H9 (cell line): ENCODE measurements at regions not wholly inside any gene's neighbourhood (a gene's known extent, or its start where the extent isn't known, plus 50 kb on each side); places are given as distances from the start of the nearest gene placed in this dataset.

Source experiments
- DNase-seq: peaks from one replicate; pipeline ENCODE4 v3.0.0-alpha.2; 2017
- H2AFZ ChIP-seq: one replicate; pipeline ENCODE4 v1.6.1; 2013; ENCODE audit warnings: mild to moderate bottlenecking, low read length, control low read depth, moderate library complexity
- H2AK5ac ChIP-seq: 2 replicates; pipeline ENCODE4 v1.6.1; 2013; ENCODE audit warnings: low read length, control low read depth, mixed read lengths; ENCODE audit not compliant: insufficient read length
- H2BK120ac ChIP-seq: one replicate; pipeline ENCODE4 v1.6.1; 2013; ENCODE audit warnings: low read depth, mild to moderate bottlenecking, low read length, control low read depth, inconsistent platforms; ENCODE audit not compliant: poor library complexity, severe bottlenecking
- H2BK12ac ChIP-seq: 2 replicates; pipeline ENCODE4 v1.6.1; 2013; ENCODE audit warnings: low read length, control low read depth, mixed read lengths, low read depth; ENCODE audit not compliant: insufficient read length
- H2BK15ac ChIP-seq: 2 replicates; pipeline ENCODE4 v1.6.1; 2013; ENCODE audit warnings: low read depth, low read length, control low read depth
- H2BK20ac ChIP-seq: one replicate; pipeline ENCODE4 v1.6.1; 2013; ENCODE audit warnings: low read depth, mild to moderate bottlenecking, low read length, control low read depth, inconsistent platforms; ENCODE audit not compliant: poor library complexity, severe bottlenecking
- H2BK5ac ChIP-seq: 2 replicates; pipeline ENCODE4 v1.6.1; 2013; ENCODE audit warnings: low read length, control low read depth, mixed read lengths; ENCODE audit not compliant: insufficient read length
- H3K14ac ChIP-seq: 2 replicates; pipeline ENCODE4 v1.6.1; 2013; ENCODE audit warnings: low read length, control low read depth; ENCODE audit not compliant: insufficient read depth
- H3K18ac ChIP-seq: 2 replicates; pipeline ENCODE4 v1.6.1; 2013; ENCODE audit warnings: low read depth, mild to moderate bottlenecking, mixed read lengths, low read length, control low read depth; ENCODE audit not compliant: insufficient read length
- H3K23ac ChIP-seq: 2 replicates; pipeline ENCODE4 v1.6.1; 2013; ENCODE audit warnings: low read length, control low read depth, mixed read lengths, low read depth; ENCODE audit not compliant: insufficient read length
- H3K23me2 ChIP-seq: 2 replicates; pipeline ENCODE4 v1.6.1; 2013; ENCODE audit warnings: low read depth, mild to moderate bottlenecking, mixed read lengths, low read length, control low read depth; ENCODE audit not compliant: insufficient read length, poor library complexity, severe bottlenecking
- H3K27ac ChIP-seq: 2 replicates; pipeline ENCODE4 v1.5.1; 2013; ENCODE audit warnings: low read length, control low read depth, mixed read lengths, low read depth; ENCODE audit not compliant: insufficient read length
- H3K27me3 ChIP-seq: 2 replicates; pipeline ENCODE4 v1.6.1; 2013; ENCODE audit warnings: low read length, control low read depth, inconsistent platforms; ENCODE audit not compliant: insufficient read depth
- H3K4ac ChIP-seq: 2 replicates; pipeline ENCODE4 v1.6.1; 2013; ENCODE audit warnings: low read depth, mild to moderate bottlenecking, control low read depth, inconsistent platforms, low read length, moderate library complexity
- H3K4me1 ChIP-seq: 2 replicates; pipeline ENCODE4 v1.6.1; 2013; ENCODE audit warnings: low read length, control low read depth, inconsistent platforms; ENCODE audit not compliant: insufficient read depth
- H3K4me2 ChIP-seq: 2 replicates; pipeline ENCODE4 v1.6.1; 2013; ENCODE audit warnings: low read length, control low read depth, mixed read lengths; ENCODE audit not compliant: insufficient read length, insufficient read depth
- H3K56ac ChIP-seq: 2 replicates; pipeline ENCODE4 v1.6.1; 2013; ENCODE audit warnings: low read depth, mild to moderate bottlenecking, mixed read lengths, low read length, control low read depth; ENCODE audit not compliant: insufficient read length
- H3K79me1 ChIP-seq: 2 replicates; pipeline ENCODE4 v1.6.1; 2013; ENCODE audit warnings: low read depth, mild to moderate bottlenecking, moderate library complexity, low read length, control low read depth, inconsistent platforms; ENCODE audit not compliant: insufficient read depth, poor library complexity, severe bottlenecking
- H3K79me2 ChIP-seq: 2 replicates; pipeline ENCODE4 v1.6.1; 2013; ENCODE audit warnings: low read length, control low read depth, inconsistent platforms; ENCODE audit not compliant: insufficient read depth
- H3K9ac ChIP-seq: 2 replicates; pipeline ENCODE4 v1.6.1; 2013; ENCODE audit warnings: low read length, control low read depth, mixed read lengths; ENCODE audit not compliant: insufficient read length; ENCODE audit errors: extremely low read depth
- H3K9me3 ChIP-seq: one replicate; pipeline ENCODE4 v1.6.1; 2013; ENCODE audit warnings: low read depth, low read length, inconsistent platforms; ENCODE audit not compliant: control insufficient read depth
- H3T11ph ChIP-seq: one replicate; pipeline ENCODE4 v1.6.1; 2013; ENCODE audit warnings: mild to moderate bottlenecking, low read length, control low read depth, inconsistent platforms
- H4K20me1 ChIP-seq: one replicate; pipeline ENCODE4 v1.6.1; 2013; ENCODE audit not compliant: control insufficient read depth, insufficient read length, insufficient read depth
- H4K5ac ChIP-seq: 2 replicates; pipeline ENCODE4 v1.6.1; 2013; ENCODE audit warnings: low read depth, mild to moderate bottlenecking, mixed read lengths, low read length, control low read depth; ENCODE audit not compliant: insufficient read length
- H4K8ac ChIP-seq: replicated peaks from 2 replicates; pipeline ENCODE4 v1.6.1; 2013; ENCODE audit warnings: low read length, control low read depth, mixed read lengths, low read depth; ENCODE audit not compliant: insufficient read length
- H4K91ac ChIP-seq: 2 replicates; pipeline ENCODE4 v1.6.1; 2013; ENCODE audit warnings: low read depth, mild to moderate bottlenecking, moderate library complexity, mixed read lengths, low read length, control low read depth; ENCODE audit not compliant: insufficient read length
- H3K27ac Mint-ChIP-seq, 3 experiments: 2 replicates in 2 of 3; 3 replicates in 1 of 3; pipeline ENCODE4 v1.8.0; 2020 to 2021; ENCODE audit warnings: mixed read lengths in 3 of 3, mild to moderate bottlenecking in 1 of 3, moderate library complexity in 1 of 3
- H3K27me3 Mint-ChIP-seq: 2 replicates; pipeline ENCODE4 v1.8.0; 2021; ENCODE audit warnings: low read depth, mild to moderate bottlenecking, moderate library complexity, mixed read lengths
- H3K36me3 Mint-ChIP-seq, 3 experiments: 2 replicates in 2 of 3; 3 replicates in 1 of 3; pipeline ENCODE4 v1.8.0; 2020 to 2021; ENCODE audit warnings: low read depth in 3 of 3, mixed read lengths in 3 of 3; ENCODE audit not compliant: insufficient read depth in 1 of 3
- H3K4me1 Mint-ChIP-seq, 2 experiments: 2 replicates each; pipeline ENCODE4 v1.8.0; 2020; ENCODE audit warnings: mixed read lengths in 2 of 2
- H3K4me3 Mint-ChIP-seq, 2 experiments: 2 replicates in 1 of 2; 3 replicates in 1 of 2; pipeline ENCODE4 v1.8.0; 2020 to 2021; ENCODE audit warnings: mild to moderate bottlenecking in 2 of 2, mixed read lengths in 2 of 2, moderate library complexity in 1 of 2
- H3K9me3 Mint-ChIP-seq, 2 experiments: 2 replicates in 1 of 2; 3 replicates in 1 of 2; pipeline ENCODE4 v1.8.0; 2020; ENCODE audit warnings: mild to moderate bottlenecking in 2 of 2, mixed read lengths in 2 of 2, moderate library complexity in 1 of 2
- WGBS: extraction: QIAGEN DNeasy Blood & Tissue Kit; methylation state at CpG from one replicate; pipeline ENCODE4 v1.1.7; 2013; ENCODE audit warnings: missing lambda C conversion rate, low lambda C conversion rate, mixed read lengths; ENCODE audit not compliant: insufficient read length; ENCODE audit errors: extremely low coverage; 5-methylcytosine and 5-hydroxymethylcytosine counted together
- TF ChIP-seq, protein P1 (sequence below): fragments of 200-600 bp; sonication (generic); conservative IDR thresholded peaks from 3 replicates; pipeline ENCODE4 v1.8.0; 2021; ENCODE audit warnings: antibody characterized with exemption, mild to moderate bottlenecking

DNA sequence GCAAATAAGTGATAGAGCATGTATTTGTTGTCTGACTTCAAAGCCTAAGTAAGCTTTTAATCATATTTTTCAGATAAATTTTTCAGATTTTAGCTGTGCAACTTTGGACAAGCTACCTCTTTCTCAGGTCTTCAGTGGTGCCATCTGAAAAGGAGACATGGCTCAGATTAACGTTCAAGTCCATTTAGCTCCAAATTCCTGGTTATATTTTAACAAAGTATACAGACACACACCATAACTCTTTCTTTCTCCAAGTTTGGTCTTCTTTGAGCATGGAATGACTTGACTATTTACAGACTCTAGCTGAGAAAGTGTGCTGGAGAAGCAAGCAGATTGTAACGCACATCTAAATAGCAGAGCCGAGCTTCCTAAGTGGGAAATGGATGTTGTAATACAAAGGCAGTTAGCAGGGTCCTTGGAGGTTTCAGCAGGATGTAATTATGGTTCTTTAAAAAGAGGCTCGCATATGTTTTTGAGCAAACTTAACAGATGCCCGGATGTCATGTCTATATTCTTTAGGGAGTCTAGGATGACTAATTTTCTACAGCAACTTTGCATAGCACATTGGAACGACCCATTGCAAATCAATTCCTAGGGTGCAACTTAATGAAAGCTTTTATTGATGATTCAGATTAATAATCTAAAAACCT lies 128.1 kb upstream of the E2F8 start:
- H4K8ac ChIP-seq: no peak overlapping the region
- H2BK12ac ChIP-seq: no peak overlapping the region
- Mint-ChIP-seq H3K27me3 (peaks cover 1% of the 10 kb centered on the region; the same call in 1 of the 2 replicates), H3K9me3 (no peaks in the 10 kb centered on the region), H3K4me1 (peaks cover 5 to 9% of the 10 kb centered on the region in 2 experiments; a peak in 2 of 4 replicates), H3K36me3 (no peaks in the 10 kb centered on the region), H3K27ac (no peak overlapping the region), H3K4me3 (no peak overlapping the region)
- no CpG with 5 or more reads among the region's 6 CpGs for WGBS
- no peak overlapping the region for H4K91ac ChIP-seq
- H3K14ac ChIP-seq: no peak overlapping the region
- TF ChIP-seq, protein P1, sequence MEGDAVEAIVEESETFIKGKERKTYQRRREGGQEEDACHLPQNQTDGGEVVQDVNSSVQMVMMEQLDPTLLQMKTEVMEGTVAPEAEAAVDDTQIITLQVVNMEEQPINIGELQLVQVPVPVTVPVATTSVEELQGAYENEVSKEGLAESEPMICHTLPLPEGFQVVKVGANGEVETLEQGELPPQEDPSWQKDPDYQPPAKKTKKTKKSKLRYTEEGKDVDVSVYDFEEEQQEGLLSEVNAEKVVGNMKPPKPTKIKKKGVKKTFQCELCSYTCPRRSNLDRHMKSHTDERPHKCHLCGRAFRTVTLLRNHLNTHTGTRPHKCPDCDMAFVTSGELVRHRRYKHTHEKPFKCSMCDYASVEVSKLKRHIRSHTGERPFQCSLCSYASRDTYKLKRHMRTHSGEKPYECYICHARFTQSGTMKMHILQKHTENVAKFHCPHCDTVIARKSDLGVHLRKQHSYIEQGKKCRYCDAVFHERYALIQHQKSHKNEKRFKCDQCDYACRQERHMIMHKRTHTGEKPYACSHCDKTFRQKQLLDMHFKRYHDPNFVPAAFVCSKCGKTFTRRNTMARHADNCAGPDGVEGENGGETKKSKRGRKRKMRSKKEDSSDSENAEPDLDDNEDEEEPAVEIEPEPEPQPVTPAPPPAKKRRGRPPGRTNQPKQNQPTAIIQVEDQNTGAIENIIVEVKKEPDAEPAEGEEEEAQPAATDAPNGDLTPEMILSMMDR: no peak
- H2BK120ac ChIP-seq: no peak overlapping the region
- no peaks in the 10 kb centered on the region; the same call in 1 of the 2 replicates for H3K4me1 ChIP-seq
- no peak for DNase-seq
- H3K4ac ChIP-seq: no peak overlapping the region
- H3K56ac ChIP-seq: no peak overlapping the region
- H3K9me3 ChIP-seq: no peaks in the 10 kb centered on the region
- H2AK5ac ChIP-seq: no peak overlapping the region
- no peak overlapping the region for H3K27ac ChIP-seq
- no peaks in the 10 kb centered on the region for H3K27me3 ChIP-seq
- H3K79me2 ChIP-seq: no peaks in the 10 kb centered on the region
- H3T11ph ChIP-seq: no peak overlapping the region
- no peak overlapping the region for H2BK15ac ChIP-seq
- H3K23ac ChIP-seq: no peak overlapping the region
- H2BK20ac ChIP-seq: no peak overlapping the region
- no peaks in the 10 kb centered on the region for H4K20me1 ChIP-seq
- H3K23me2 ChIP-seq: no peaks in the 10 kb centered on the region
- no peak overlapping the region for H3K4me2 ChIP-seq
- no peak overlapping the region for H4K5ac ChIP-seq
- no peak overlapping the region for H2AFZ ChIP-seq
- no peak overlapping the region for H2BK5ac ChIP-seq
- no peak overlapping the region for H3K18ac ChIP-seq
- H3K9ac ChIP-seq: no peak overlapping the region
- H3K79me1 ChIP-seq: no peaks in the 10 kb centered on the region
